CD4-positive, alpha-beta T cell treated with Interleukin-17A for 4 hours (primary cell): ENCODE measurements at regions not wholly inside any gene's neighbourhood (a gene's known extent, or its start where the extent isn't known, plus 50 kb on each side); places are given as distances from the start of the nearest gene placed in this dataset.
"Not testable (repeated sequence)": the region's sequence is repeated elsewhere in the genome, so short reads cannot be mapped to it uniquely, and the experiment has no call there.

Source experiments
- DNase-seq: peaks from one replicate; pipeline ENCODE4 v3.0.0-alpha.2; 2020; ENCODE audit warnings: mixed read lengths

- no peak for DNase-seq
Measured at GRCh38 chr1:58836408-58836807, 52.6 kb upstream of the JUN start.

- no peak for DNase-seq
Measured at GRCh38 chr1:58837886-58838285, 54.0 kb upstream of the JUN start.

GRCh38 chr1:58839147-58839795 lies 55.4 kb upstream of the JUN start:
- no peak for DNase-seq

GRCh38 chr1:58839846-58840835 lies 56.3 kb upstream of the JUN start:
- DNase-seq = no peak

GRCh38 chr1:58841455-58841854 lies 57.6 kb upstream of the JUN start:
- DNase-seq = peak; percentile 43

DNA sequence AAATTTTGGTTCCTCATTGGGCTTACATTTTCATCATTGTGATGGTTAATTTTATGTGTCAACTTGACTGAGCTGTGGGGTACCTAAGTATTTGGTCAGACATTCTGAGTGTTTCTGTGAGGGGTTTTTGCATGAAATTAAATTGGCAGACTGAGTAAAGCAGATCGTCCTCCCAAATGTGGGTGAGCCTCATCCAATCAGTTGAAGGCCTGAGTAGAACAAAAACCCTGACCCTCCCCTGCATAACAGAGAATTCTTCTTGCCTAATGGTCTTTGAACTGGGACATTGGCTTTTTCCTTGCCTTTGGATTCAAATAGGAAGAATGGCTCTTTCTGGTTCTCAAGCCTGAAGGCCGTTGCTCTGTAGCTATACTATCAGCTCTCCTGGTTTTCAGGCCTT lies 59.1 kb upstream of the JUN start:
- no peak for DNase-seq

GRCh38 chr1:58844176-58844575 lies 60.3 kb upstream of the JUN start:
- DNase-seq = no peak

GRCh38 chr1:58845942-58846341 lies 62.1 kb upstream of the JUN start:
- DNase-seq = no peak

- DNase-seq = no peak
Measured at GRCh38 chr1:58848818-58849411, 65.1 kb upstream of the JUN start.

DNA sequence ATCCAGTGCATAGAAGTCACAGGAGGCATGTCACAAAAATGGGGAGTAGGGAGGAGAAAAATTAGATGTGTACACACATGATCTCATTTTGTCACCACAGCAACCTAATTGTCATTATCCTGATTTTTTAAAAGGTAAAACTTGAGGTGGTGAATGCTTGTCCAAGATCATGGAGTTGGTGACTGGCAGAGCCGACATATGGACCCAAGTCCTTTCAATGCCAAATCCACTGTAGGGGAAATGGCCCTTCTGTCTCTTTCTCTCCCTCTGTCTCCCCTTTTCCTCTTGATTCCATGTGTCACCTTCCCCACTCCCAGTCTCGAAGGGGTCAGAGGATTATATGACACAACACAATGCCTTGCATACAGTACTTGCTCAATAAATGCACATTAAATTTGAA lies 65.7 kb upstream of the JUN start:
- no peak for DNase-seq

- DNase-seq = no peak
Measured at GRCh38 chr1:58850636-58851035, 66.8 kb upstream of the JUN start.

DNA sequence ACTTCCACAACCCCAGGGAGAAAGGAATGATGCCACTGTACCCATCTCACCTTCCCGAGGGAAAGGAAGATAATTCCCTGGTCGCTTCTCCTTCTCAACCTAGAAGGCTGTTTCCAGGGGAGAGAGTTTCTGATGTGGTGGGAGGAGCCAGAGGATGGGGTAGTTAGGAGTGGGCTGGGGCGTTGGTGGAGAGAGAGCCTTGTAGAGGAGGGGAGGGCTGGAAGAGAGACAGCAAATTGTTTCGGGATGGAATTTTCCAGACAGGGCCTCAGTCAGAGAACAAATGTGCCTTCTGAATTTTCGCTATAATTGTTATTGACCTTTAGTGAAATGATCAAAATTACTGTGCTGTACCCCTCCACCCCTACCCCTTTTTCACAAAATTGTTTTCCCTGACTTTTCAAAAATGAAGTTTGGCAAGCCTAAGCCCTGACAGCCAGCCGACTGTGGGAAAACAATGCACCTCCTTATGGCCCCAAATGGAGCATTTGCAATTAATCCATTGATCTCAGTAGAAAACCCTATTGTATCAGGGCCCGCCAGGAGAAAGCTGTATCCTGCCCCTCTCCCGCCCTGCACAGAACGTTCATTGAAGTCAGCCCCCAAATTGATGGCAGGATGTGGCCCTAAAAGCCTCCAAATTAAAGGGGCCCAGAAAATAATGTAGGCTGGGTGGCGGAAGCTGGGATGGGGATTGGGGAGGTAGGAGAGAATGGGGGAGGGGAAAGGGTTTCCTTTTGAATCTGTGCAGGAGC lies 69.1 kb upstream of the JUN start:
- no peak for DNase-seq

GRCh38 chr1:58854576-58854975 lies 70.7 kb upstream of the JUN start:
- peak; percentile 10 for DNase-seq

- DNase-seq = no peak
Measured at GRCh38 chr1:58855274-58856165, 71.7 kb upstream of the JUN start.

DNA sequence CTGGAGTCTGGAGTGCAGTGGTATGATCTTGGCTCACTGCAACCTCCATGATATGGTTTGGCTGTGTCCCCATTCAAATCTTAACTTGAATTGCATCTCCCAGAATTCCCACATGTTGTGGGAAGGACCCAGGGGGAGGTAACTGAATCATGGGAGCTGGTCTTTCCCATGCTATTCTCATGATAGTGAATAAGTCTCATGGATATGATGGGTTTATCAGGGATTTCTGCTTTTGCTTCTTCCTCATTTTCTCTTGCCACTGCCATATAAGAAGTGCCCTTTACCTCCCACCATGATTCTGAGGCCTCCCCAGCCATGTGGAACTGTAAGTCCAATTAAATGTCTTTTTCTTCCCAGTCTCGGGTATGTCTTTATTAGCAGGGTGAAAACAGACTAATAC lies 72.4 kb upstream of the JUN start:
- DNase-seq = not testable (repeated sequence)

GRCh38 chr1:58857680-58858673 lies 74.1 kb upstream of the JUN start:
- peak; percentile 62 for DNase-seq

- no peak for DNase-seq
Measured at GRCh38 chr1:58859769-58860485, 76.1 kb upstream of the JUN start.

DNA sequence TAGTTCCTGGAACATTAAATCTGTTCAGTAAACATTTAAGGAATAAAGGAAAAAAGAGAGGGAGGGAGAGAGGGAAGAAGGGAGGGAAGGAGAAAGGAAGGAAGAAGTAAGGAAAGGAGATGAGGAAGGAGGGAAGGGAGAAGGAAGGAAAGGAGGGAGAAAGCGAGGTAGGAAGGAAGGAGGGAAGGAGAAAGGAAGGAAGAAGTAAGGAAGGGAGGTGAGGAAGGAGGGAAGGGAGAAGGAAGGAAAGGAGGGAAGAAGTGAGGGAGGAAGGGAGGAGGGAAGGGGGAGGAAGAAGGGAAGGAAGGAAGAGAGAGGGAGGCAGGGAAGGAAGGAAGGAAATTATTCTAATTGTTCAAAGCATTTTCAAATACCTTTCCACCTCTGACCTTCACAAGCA lies 77.2 kb upstream of the JUN start:
- DNase-seq = no peak

DNA sequence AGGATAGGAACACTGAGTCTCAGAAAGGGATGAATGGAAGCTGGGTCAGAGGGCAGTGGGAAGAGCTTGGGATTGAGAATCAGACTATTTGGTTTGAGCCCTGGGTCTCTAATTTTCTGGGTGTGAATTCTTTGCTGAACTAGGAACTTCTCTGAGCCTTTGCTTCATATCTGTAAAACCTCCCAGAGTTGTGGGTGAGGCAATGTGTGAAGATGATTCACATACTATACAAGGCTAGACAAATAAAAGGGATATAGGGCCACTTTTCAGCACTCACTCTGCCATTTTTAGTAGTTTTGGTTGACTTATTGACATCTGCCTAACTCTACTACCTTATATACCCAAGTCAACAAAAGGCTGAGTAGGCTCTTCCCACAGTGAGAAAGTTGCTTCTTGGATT lies 77.7 kb upstream of the JUN start:
- no peak for DNase-seq
